ENCODE measurements at regions not wholly inside any gene's neighbourhood (a gene's known extent, or its start where the extent isn't known, plus 50 kb on each side); places are given as distances from the start of the nearest gene placed in this dataset.

GRCh38 chr18:51525453-51526225 lies 328.2 kb upstream of the MEX3C start:
- Histone ChIP-seq H3K4me2 (ENCODE audit: low read depth, low read length) (no peak overlapping the region), H3K9me2 (replicated peaks; ENCODE audit: insufficient read depth, low read length) (no peaks in the 10 kb centered on the region), H2AFZ (ENCODE audit: low read length) (no peak overlapping the region), H3K4me3 (ENCODE audit: low read length) (no peak overlapping the region), H3F3A (ENCODE audit: insufficient read depth, low read length) (no peaks in the 10 kb centered on the region), H3K27me3 (replicated peaks; ENCODE audit: insufficient read depth, low read length) (no peaks in the 10 kb centered on the region), H4K20me1 (ENCODE audit: insufficient read depth, low read length) (no peaks in the 10 kb centered on the region), H3K36me3 (replicated peaks; ENCODE audit: insufficient read depth, low read length) (no peaks in the 10 kb centered on the region), H3K27ac (ENCODE audit: low read length) (no peak overlapping the region), H3K4me1 (ENCODE audit: low read length) (no peaks in the 10 kb centered on the region), H3K9ac (ENCODE audit: low read length) (no peak overlapping the region), H3K79me2 (ENCODE audit: low read length) (no peaks in the 10 kb centered on the region), H3K9me3 (replicated peaks; ENCODE audit: insufficient read depth, low read length) (no peaks in the 10 kb centered on the region)
- TF ChIP-seq EZH2 (optimal IDR thresholded peaks at IDR 0.05; ENCODE audit: low read depth, low read length) (no peak), CTCF (IDR thresholded peaks at IDR 0.05; ENCODE audit: low read length) (no peak), EZH2phosphoT487 (IDR thresholded peaks at IDR 0.05; ENCODE audit: low read length) (no peak)
- DNase-seq = no peak

GRCh38 chr18:51527826-51528225 lies 330.3 kb upstream of the MEX3C start:
- DNase-seq = no peak
- Histone ChIP-seq H2AFZ (ENCODE audit: low read length) (no peak overlapping the region), H3K9me3 (replicated peaks; ENCODE audit: insufficient read depth, low read length) (no peaks in the 10 kb centered on the region), H3K9me2 (replicated peaks; ENCODE audit: insufficient read depth, low read length) (no peaks in the 10 kb centered on the region), H3K4me1 (ENCODE audit: low read length) (no peaks in the 10 kb centered on the region), H3K4me2 (ENCODE audit: low read depth, low read length) (no peak overlapping the region), H3K36me3 (replicated peaks; ENCODE audit: insufficient read depth, low read length) (no peaks in the 10 kb centered on the region), H4K20me1 (ENCODE audit: insufficient read depth, low read length) (no peaks in the 10 kb centered on the region), H3F3A (ENCODE audit: insufficient read depth, low read length) (no peaks in the 10 kb centered on the region), H3K9ac (ENCODE audit: low read length) (no peak overlapping the region), H3K27ac (ENCODE audit: low read length) (no peak overlapping the region), H3K27me3 (replicated peaks; ENCODE audit: insufficient read depth, low read length) (no peaks in the 10 kb centered on the region), H3K4me3 (ENCODE audit: low read length) (no peak overlapping the region), H3K79me2 (ENCODE audit: low read length) (no peaks in the 10 kb centered on the region)
- TF ChIP-seq CTCF (IDR thresholded peaks at IDR 0.05; ENCODE audit: low read length) (no peak), EZH2 (optimal IDR thresholded peaks at IDR 0.05; ENCODE audit: low read depth, low read length) (no peak), EZH2phosphoT487 (IDR thresholded peaks at IDR 0.05; ENCODE audit: low read length) (no peak)

- Histone ChIP-seq H3K9ac (ENCODE audit: low read length) (no peak overlapping the region), H3K79me2 (ENCODE audit: low read length) (no peaks in the 10 kb centered on the region), H3K4me2 (ENCODE audit: low read depth, low read length) (no peak overlapping the region), H3K9me2 (replicated peaks; ENCODE audit: insufficient read depth, low read length) (no peaks in the 10 kb centered on the region), H4K20me1 (ENCODE audit: insufficient read depth, low read length) (no peaks in the 10 kb centered on the region), H3K4me1 (ENCODE audit: low read length) (no peaks in the 10 kb centered on the region), H3K36me3 (replicated peaks; ENCODE audit: insufficient read depth, low read length) (no peaks in the 10 kb centered on the region), H3K9me3 (replicated peaks; ENCODE audit: insufficient read depth, low read length) (no peaks in the 10 kb centered on the region), H2AFZ (ENCODE audit: low read length) (no peak overlapping the region), H3K27me3 (replicated peaks; ENCODE audit: insufficient read depth, low read length) (no peaks in the 10 kb centered on the region), H3K27ac (ENCODE audit: low read length) (no peak overlapping the region), H3F3A (ENCODE audit: insufficient read depth, low read length) (no peaks in the 10 kb centered on the region), H3K4me3 (ENCODE audit: low read length) (no peak overlapping the region)
- no peak for DNase-seq
- TF ChIP-seq EZH2 (optimal IDR thresholded peaks at IDR 0.05; ENCODE audit: low read depth, low read length) (no peak), EZH2phosphoT487 (IDR thresholded peaks at IDR 0.05; ENCODE audit: low read length) (no peak), CTCF (IDR thresholded peaks at IDR 0.05; ENCODE audit: low read length) (no peak)
Measured at GRCh38 chr18:51531501-51531900, 334.0 kb upstream of the MEX3C start.
